GM21723 (cell line): ENCODE measurements at regions not wholly inside any gene's neighbourhood (a gene's known extent, or its start where the extent isn't known, plus 50 kb on each side); places are given as distances from the start of the nearest gene placed in this dataset.
"Not testable (repeated sequence)": the region's sequence is repeated elsewhere in the genome, so short reads cannot be mapped to it uniquely, and the experiment has no call there.

Source experiments
- ATAC-seq: cut with Tn5 transposase; IDR thresholded peaks from one replicate; pipeline ENCODE4 v1.9.1; 2021; ENCODE audit warnings: mild to moderate bottlenecking, moderate library complexity; ENCODE audit not compliant: unreplicated experiment

GRCh38 chr5:157961896-157962590 lies 103.1 kb upstream of the CLINT1 start:
- no peak for ATAC-seq

DNA sequence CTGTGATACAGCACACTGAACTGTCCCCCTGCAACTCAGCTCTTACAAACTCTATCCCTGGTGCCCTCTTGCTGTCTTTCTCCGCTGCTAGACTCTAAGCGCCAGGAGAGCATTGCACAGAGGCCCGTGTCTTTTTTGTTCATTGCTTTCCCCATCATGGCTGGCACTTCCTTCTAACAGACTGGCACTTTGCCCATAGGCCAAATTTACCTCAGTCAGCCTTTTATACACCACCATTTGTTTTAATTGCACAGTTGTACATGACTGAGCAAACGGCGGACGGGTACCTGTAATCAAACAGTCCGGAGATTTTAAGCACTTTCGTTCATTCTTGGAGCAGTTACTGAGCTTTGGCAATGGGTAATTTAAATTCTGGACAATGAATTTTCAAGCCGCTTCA lies 102.2 kb upstream of the CLINT1 start:
- no peak for ATAC-seq

DNA sequence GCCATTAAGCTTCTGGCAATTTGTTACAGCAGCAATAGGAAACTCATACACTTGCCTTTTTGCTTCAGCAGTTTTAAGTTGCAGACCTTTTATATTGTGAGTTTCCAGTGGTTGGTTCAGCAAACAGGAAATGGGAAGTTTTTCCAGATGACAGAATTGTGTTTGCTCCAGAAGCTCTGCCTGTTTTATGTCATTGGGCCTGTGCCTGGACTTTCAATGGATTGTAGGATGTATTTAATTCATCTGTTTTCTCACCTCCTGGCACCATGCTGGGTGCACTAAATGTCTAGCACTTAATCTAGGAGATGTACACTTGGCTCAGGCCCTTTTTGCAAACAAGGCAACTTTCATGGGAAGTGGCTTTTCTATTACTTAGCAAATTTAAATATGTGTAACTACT lies 100.4 kb upstream of the CLINT1 start:
- ATAC-seq = no peak

DNA sequence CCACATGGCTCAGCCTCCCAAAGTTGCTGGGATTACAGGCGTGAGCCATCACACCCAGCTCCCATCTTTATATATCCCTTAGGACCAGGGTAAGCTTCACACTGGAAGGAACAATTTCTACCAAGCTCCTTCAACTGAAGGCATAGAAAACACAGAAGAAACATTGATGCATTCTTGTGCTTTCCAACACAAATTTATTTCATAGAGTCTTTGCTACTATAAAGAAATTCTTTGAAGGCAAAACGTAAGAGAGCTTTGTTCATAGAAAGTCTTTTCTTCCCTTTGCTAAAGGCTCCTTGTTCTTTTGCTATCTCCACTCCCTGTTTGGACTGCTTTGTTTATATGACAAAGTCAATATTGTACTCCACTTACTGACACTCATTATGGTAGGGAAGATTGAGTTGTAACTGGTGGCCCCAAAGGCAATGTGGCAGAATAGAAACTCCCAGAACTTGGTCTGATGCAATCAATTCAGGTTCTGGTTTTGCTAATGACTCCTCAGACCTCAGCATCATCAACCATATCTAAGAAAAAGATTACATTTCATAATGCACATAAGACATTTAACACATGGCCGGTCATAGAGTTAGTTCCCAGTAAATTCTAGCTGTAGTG lies 97.4 kb upstream of the CLINT1 start:
- no peak for ATAC-seq

DNA sequence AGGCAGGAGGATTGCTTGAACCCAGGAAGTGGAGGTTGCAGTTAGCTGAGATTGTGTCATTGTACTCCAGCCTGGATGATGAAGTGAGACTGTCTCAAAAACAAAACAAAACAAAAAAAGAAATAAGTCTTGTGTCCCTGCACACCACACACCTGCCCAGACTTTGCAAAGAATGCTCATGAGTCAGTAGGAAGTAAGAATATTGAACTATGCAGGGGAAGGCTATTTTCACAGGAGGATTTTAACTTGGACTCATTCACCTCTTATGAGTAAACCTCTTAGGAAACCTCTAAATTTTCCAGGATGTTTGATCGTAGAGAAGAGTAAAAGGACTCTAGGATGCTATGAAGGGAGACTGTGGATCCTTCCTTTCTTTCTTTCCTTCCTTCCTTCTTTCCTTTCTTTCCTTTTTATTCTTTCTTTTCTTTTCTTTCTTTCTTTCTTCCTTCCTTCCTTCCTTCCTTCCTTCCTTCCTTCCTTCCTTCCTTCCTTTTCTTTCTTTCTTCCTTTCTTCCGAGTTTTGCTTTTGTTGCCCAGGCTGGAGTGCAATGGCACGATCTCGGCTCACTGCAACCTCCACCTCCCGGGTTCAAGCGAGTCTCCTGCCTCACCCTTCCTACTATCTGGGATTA lies 96.7 kb upstream of the CLINT1 start:
- no peak for ATAC-seq

GRCh38 chr5:157952374-157952685 lies 93.4 kb upstream of the CLINT1 start:
- ATAC-seq = no peak

DNA sequence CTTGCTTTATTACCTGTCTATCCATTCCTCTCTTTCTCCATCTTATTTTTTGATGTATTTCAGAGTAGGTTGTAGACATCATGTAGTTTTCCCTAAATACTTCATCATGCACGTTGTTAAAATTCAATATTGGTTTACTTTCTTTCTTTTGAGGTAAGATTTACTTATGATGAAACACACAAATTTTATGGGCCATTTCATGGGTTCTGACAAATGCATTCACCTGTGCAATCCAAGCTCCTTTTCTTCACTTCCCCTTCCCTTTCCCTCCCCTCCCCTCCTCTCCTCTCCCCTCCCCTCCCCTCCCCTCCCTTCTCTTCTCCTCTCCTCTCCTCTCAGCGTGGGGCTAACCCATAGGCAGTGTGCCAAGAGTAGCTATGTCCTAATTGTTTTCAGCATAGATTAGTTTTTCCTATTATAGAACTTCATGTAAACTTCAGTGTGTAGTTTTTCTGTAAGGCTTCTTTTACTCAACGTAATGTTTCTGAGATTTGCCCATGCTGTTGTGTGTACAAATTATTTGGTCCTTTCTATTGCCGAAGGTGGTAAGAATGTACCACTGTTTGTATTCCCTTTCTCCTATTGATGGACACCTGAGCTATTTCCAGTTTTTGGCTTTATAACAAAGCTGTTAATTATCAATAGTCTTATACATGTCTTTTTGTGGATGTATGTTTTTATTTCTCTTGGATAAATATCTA lies 92.9 kb upstream of the CLINT1 start:
- no peak for ATAC-seq

- no peak for ATAC-seq
Measured at GRCh38 chr5:157949520-157949919, 90.6 kb upstream of the CLINT1 start.

DNA sequence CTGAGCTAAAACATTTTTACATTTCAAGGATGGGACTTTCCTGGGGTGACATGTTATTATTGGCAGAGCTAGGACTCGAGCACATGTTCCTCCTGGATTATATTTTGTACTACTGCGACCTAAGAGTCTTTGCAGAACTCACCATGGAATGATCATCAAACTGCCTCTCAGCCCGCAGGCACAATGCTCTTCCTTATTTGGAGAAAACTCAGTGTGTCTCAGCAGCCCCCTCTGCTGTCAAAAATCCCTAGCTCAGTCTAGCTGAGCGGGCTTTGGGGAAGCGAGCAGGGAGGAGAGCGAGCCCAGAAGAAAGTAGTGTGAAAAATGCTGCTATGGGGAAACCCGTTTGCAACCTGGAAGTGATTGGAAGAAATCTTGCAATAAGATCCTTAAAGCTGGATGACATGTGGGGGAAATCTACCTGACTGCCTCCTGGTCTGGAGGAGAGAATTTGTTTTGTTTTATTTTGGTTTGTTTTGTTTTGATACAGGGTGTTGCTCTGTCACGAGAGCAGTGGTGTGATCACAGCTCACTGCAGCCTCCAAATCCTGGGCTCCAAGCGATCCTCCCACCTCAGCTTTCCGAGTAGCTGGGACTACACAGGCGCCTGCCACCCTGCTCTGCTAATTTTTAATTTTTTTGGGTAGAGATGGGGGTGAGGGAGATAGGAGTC lies 89.9 kb upstream of the CLINT1 start:
- ATAC-seq = peak; percentile 96

DNA sequence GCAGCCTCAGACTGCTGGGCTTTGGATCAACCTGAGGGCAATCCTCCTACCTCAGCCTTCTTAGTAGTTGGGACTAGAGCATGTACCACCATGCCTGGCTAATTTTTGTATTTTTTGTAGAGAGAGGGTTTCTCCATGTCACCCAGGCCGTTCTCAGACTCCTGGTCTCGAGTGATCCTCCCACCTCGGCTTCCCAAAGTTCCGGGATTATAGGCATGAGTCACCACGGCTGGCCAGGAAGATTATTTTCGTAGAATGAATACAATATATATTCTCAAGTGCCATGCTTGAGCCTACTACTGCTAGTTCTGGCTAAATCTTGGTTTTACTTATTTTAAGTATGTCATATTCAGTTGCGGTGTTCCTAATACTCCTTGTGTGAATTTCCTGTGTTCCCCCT lies 88.2 kb upstream of the CLINT1 start:
- ATAC-seq = no peak

GRCh38 chr5:157945822-157946221 lies 86.9 kb upstream of the CLINT1 start:
- not testable (repeated sequence) for ATAC-seq

- ATAC-seq = no peak
Measured at GRCh38 chr5:157944938-157945337, 86.0 kb upstream of the CLINT1 start.

GRCh38 chr5:157944077-157944633 lies 85.2 kb upstream of the CLINT1 start:
- ATAC-seq = no peak

- no peak for ATAC-seq
Measured at GRCh38 chr5:157942595-157942994, 83.7 kb upstream of the CLINT1 start.

DNA sequence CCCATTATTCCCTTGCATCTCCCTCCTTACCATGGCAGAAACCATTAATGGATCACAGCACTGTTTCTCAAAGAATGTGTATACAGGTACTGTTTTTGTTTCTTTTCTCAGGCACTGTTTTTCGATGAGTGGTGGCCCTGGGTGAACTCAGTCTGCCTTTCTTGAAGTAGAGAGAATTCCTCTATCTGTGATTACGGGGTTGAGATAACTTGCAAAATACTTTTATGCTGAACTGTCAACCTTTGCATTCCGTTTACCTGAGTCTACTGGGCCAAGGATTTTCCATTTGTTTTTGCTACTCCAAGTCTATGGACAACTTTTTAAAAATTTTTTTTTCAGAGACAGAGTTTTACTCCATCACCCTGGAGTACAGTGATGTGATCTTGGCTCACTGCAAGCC lies 82.7 kb upstream of the CLINT1 start:
- no peak for ATAC-seq

- ATAC-seq = not testable (repeated sequence)
Measured at GRCh38 chr5:157938101-157938500, 79.2 kb upstream of the CLINT1 start.

- ATAC-seq = not testable (repeated sequence)
Measured at GRCh38 chr5:157936776-157937501, 78.0 kb upstream of the CLINT1 start.

GRCh38 chr5:157934600-157934999 lies 75.7 kb upstream of the CLINT1 start:
- ATAC-seq = no peak

DNA sequence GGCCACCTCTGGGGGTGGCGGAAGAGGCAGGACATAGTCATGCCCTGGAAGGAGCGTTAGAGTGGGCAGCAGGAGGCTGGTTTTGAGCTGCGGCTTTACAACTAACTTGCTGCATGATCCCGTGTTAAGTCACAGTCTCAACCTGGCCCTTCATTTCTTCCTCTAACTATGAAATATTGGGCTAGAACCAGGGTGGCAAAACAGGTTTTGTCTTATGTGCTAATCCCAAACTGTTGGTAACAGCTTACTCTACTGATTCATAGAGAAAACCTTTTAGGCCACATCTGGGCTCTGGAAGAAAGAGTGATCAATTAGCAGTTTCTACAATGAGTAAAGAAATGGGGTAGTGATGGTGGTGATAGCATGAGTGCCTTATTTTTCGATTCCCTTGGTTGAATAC lies 74.1 kb upstream of the CLINT1 start:
- ATAC-seq = no peak

- ATAC-seq = no peak
Measured at GRCh38 chr5:157930710-157931109, 71.8 kb upstream of the CLINT1 start.
